ENCODE measurements at regions not wholly inside any gene's neighbourhood (a gene's known extent, or its start where the extent isn't known, plus 50 kb on each side); places are given as distances from the start of the nearest gene placed in this dataset.
"Not testable (repeated sequence)": the region's sequence is repeated elsewhere in the genome, so short reads cannot be mapped to it uniquely, and the experiment has no call there.

GRCh38 chr5:18491349-18491748 lies 857.1 kb downstream of the TAF11L14 start:
- DNase-seq: no peak

GRCh38 chr5:18495157-18495556 lies 860.9 kb downstream of the TAF11L14 start:
- DNase-seq: no peak

- no peak for DNase-seq
These were observed 861.8 kb downstream of the TAF11L14 start for GRCh38 chr5:18496041-18496440.

GRCh38 chr5:18497089-18497488 lies 862.8 kb downstream of the TAF11L14 start:
- DNase-seq: no peak

GRCh38 chr5:18503797-18504328 lies 869.6 kb downstream of the TAF11L14 start:
- DNase-seq: no peak

- no peak for DNase-seq
These were observed 872.9 kb downstream of the TAF11L14 start for GRCh38 chr5:18507114-18507513.

- no peak for DNase-seq
These were observed 883.6 kb downstream of the TAF11L14 start for GRCh38 chr5:18517641-18518380.

GRCh38 chr5:18523380-18523779 lies 889.1 kb downstream of the TAF11L14 start:
- DNase-seq: no peak

- DNase-seq: no peak
These were observed 892.6 kb downstream of the TAF11L14 start for GRCh38 chr5:18526792-18527405.

GRCh38 chr5:18533137-18533536 lies 898.9 kb downstream of the TAF11L14 start:
- DNase-seq: no peak

GRCh38 chr5:18534119-18534518 lies 899.9 kb downstream of the TAF11L14 start:
- no peak for DNase-seq

- not testable (repeated sequence) for DNase-seq
These were observed 901.5 kb downstream of the TAF11L14 start for GRCh38 chr5:18535753-18536152.

- DNase-seq: no peak
These were observed 910.2 kb downstream of the TAF11L14 start for GRCh38 chr5:18544421-18544820.

- DNase-seq: no peak
These were observed 912.3 kb downstream of the TAF11L14 start for GRCh38 chr5:18546591-18546990.

GRCh38 chr5:18551716-18552115 lies 917.5 kb downstream of the TAF11L14 start:
- no peak for DNase-seq

- no peak for DNase-seq
These were observed 919.0 kb downstream of the TAF11L14 start for GRCh38 chr5:18553269-18553668.

GRCh38 chr5:18560602-18561001 lies 926.3 kb downstream of the TAF11L14 start:
- DNase-seq: no peak

- no peak for DNase-seq
These were observed 929.6 kb downstream of the TAF11L14 start for GRCh38 chr5:18563853-18564252.

GRCh38 chr5:18566671-18567070 lies 932.4 kb downstream of the TAF11L14 start:
- DNase-seq: no peak

- DNase-seq: no peak
These were observed 942.3 kb downstream of the TAF11L14 start for GRCh38 chr5:18576586-18576985.

- DNase-seq: no peak
These were observed 966.9 kb downstream of the TAF11L14 start for GRCh38 chr5:18601185-18601584.

GRCh38 chr5:18602402-18602801 lies 968.1 kb downstream of the TAF11L14 start:
- no peak for DNase-seq

GRCh38 chr5:18605186-18605585 lies 970.9 kb downstream of the TAF11L14 start:
- no peak for DNase-seq

- no peak for DNase-seq
These were observed 973.3 kb downstream of the TAF11L14 start for GRCh38 chr5:18607570-18607969.

All from NK-92 treated with Interleukin-12 subunit alpha and Interleukin-12 subunit beta, amount 100 ng/mL, for 24 hours (cell line).